Keratinocyte (primary cell): ENCODE measurements at regions not wholly inside any gene's neighbourhood (a gene's known extent, or its start where the extent isn't known, plus 50 kb on each side); places are given as distances from the start of the nearest gene placed in this dataset.

ENCODE experiments used
- CTCF ChIP-seq, 3 experiments: IDR thresholded peaks in 1 of 3; conservative IDR thresholded peaks in 1 of 3; optimal IDR thresholded peaks in 1 of 3; 2 replicates in 2 of 3; 3 replicates in 1 of 3; pipeline versions ENCODE3 to v1.5.1; 2011; ENCODE audit warnings: low read length in 3 of 3, mild to moderate bottlenecking in 3 of 3, moderate library complexity in 2 of 3, control low read depth in 1 of 3, inconsistent platforms in 1 of 3; ENCODE audit not compliant: insufficient read depth in 2 of 3; ENCODE audit errors: extremely low read depth in 1 of 3
- EZH2 ChIP-seq: IDR thresholded peaks from one replicate; pipeline ENCODE4 v1.6.1; 2012; ENCODE audit warnings: inconsistent platforms, mild to moderate bottlenecking, low read length, moderate library complexity

GRCh38 chr6:168783720-168784119 lies 342.7 kb downstream of the SMOC2 start:
- TF ChIP-seq CTCF (optimal IDR thresholded peaks at IDR 0.05 in 1 of 3, IDR thresholded peaks at IDR 0.05 in 1 of 3, conservative IDR thresholded peaks at IDR 0.05 in 1 of 3; ENCODE audit: extremely low read depth in 1 of 3, insufficient read depth in 2 of 3, low read length in 3 of 3) = no peak
- TF ChIP-seq EZH2 = no peak
